Fibroblast of the aortic adventitia (primary cell): ENCODE measurements at regions not wholly inside any gene's neighbourhood (a gene's known extent, or its start where the extent isn't known, plus 50 kb on each side); places are given as distances from the start of the nearest gene placed in this dataset.

Source experiments
- DNase-seq: peaks from one replicate; pipeline ENCODE4 v3.0.0-alpha.2; 2010; ENCODE audit warnings: low read depth
- H3K4me3 ChIP-seq: 2 replicates; pipeline ENCODE4 v1.5.1; 2011; ENCODE audit warnings: low read depth, mild to moderate bottlenecking, control low read depth, low read length, moderate library complexity
- TF ChIP-seq, protein P1 (sequence below): IDR thresholded peaks from 2 replicates; pipeline ENCODE4 v1.5.1; 2011; ENCODE audit warnings: mild to moderate bottlenecking, low read length, control low read depth, inconsistent platforms; ENCODE audit not compliant: insufficient read depth

DNA sequence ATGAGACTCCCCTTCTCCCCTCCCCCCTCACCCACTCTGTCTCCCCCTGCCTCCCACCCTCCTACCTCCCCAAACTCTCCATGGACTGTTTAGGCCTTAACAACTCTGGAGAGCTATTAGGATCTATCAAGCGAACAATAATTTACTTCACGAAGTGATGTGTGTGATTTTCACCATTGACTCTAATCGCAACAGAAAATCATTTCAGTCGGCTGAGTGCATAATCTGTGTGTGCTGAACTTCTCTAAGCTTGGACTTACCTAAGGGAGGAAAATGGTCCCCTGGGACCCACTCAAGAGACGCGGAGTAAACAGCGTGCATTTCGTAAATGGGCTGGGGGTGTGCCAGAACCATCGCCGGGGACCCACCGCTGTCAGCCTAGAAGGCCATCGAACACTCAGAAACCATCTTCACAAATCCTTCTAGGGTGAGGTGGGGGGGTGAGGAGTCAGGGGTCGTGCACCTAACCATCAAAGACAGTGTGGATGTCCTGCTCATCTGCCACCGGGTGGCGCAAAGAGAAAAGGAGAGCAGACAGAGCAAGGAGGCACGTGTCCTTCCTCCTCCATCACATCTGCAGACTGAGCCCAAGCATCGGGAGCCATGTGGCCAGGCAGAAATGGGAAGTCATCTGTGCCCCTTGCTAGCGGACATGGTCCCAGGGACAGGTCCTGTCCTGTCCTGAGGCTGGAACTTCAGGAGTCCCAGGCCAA lies 62.1 kb upstream of the NUP50 start:
- TF ChIP-seq, protein P1, sequence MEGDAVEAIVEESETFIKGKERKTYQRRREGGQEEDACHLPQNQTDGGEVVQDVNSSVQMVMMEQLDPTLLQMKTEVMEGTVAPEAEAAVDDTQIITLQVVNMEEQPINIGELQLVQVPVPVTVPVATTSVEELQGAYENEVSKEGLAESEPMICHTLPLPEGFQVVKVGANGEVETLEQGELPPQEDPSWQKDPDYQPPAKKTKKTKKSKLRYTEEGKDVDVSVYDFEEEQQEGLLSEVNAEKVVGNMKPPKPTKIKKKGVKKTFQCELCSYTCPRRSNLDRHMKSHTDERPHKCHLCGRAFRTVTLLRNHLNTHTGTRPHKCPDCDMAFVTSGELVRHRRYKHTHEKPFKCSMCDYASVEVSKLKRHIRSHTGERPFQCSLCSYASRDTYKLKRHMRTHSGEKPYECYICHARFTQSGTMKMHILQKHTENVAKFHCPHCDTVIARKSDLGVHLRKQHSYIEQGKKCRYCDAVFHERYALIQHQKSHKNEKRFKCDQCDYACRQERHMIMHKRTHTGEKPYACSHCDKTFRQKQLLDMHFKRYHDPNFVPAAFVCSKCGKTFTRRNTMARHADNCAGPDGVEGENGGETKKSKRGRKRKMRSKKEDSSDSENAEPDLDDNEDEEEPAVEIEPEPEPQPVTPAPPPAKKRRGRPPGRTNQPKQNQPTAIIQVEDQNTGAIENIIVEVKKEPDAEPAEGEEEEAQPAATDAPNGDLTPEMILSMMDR, result peak; percentile 64
- H3K4me3 ChIP-seq, result no peak overlapping the region
- peak; percentile 66 for DNase-seq

DNA sequence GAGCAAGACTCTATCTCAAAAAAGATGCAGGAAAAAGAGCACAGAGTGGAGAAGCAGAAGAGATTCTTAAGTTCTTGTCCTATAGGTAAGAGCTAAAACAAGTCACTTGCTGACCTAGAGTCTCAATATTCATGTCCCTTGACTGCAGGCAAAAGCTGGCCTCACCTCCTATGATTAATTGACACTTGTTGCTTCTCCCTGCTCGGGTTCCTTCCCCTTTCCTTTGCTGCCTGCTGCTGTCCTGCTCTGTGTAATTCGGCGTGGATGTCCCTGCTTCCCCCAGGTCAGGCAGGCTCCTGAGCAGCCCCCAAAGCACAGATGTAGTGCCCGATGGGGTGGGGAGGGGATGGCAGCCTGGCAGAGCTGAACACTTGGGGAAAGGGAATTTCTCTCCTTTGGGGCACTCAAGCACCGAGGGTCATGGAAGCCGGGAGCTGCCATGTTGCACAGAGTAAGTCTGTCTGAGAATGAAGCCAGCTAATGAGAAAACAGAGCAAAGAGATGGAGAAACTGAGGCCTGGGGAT lies 60.8 kb upstream of the NUP50 start:
- no peak for DNase-seq
- TF ChIP-seq, protein P1, result no peak
- H3K4me3 ChIP-seq, result no peak overlapping the region

DNA sequence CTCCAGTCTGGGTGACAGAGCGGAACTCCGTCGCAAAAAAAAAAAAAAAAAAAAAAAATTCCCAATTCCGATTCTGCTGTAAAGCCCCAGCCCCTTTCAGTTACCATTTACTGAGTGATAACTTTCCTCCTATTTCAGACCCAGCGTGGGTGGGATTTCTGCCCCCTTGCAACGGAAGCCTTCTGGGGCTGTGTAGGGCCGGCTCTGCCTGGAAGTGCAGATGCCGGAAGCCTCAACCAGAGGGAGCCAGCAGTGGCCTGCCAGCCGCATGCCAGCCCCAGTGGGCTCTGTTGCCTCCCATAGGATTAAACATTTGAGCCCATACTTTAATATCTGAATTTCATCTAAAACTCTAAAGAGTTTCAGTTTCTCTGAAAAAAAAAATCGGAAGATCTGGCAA lies 60.0 kb upstream of the NUP50 start:
- no peak overlapping the region for H3K4me3 ChIP-seq
- no peak for DNase-seq
- TF ChIP-seq, protein P1, result no peak

DNA sequence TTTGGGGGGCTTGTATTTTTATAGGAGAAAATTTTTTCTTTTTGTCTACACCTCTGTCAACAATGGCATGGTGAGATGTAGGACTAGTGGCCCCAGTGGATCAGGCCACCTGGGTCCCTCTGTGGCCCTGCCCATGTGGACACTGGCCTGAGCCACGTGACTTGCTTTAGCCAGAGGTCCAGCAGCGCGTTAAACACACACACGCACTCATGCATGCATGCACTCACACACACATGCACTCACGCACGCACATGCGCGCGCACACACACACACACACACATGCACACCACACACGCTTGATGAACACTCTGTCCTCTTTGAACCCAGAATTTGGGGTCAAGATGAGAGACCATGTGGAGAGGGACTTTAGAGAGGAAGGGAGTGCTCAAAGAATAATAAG lies 59.4 kb upstream of the NUP50 start:
- TF ChIP-seq, protein P1, result no peak
- no peak for DNase-seq
- no peak overlapping the region for H3K4me3 ChIP-seq

DNA sequence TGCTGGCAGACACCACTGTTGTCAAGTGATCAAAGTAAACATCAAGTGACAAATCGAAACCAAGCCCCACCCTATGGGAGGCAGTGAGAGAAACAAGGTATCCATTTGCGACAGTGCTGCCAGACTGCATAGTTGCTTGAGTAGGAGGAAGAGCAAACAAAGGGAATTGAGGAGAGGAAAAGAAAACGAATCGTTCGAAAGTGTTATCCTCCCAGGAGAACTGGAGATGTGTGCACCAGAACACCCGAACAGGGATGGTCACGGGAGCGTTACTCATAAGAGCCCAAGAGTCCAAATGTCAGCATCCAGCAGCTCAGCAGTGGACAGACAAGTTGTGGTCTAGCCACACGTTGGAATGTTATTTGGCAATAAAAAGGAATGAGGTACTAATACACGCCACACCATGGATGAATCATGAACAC lies 58.4 kb upstream of the NUP50 start:
- TF ChIP-seq, protein P1, result no peak
- H3K4me3 ChIP-seq, result peak overlapping the region; percentile 33
- DNase-seq, result peak; percentile 87

DNA sequence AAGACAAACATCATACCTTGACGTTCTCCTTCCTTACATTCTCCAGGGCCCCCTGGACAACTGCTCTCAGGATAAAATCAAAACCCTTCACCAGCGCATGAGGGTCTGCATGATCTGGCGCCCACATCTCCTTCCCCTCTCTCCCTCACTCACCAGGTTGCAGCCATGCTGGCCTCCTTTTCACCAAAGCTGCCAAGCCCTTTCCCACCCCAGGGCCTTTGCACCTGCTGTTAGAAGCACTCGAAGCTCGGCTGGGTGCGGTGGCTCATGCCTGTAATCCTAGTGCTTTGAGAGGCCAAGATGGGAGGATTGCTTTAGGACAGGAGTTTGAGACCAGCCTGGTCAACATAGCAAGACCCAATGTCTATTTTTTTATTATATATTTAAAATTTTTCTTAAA lies 56.1 kb upstream of the NUP50 start:
- H3K4me3 ChIP-seq, result no peak overlapping the region
- TF ChIP-seq, protein P1, result no peak
- DNase-seq, result no peak
